Uterus (tissue), 2 donors: ENCODE measurements at regions not wholly inside any gene's neighbourhood (a gene's known extent, or its start where the extent isn't known, plus 50 kb on each side); places are given as distances from the start of the nearest gene placed in this dataset.

Source experiments
- CTCF ChIP-seq, 4 experiments: fragments of 200-600 bp in 2 of 4; fragments of 450-650 bp in 2 of 4; sonication (generic) in 2 of 4; IDR thresholded peaks; one replicate each; pipeline ENCODE4 v1.5.1; 2016 to 2019; ENCODE audit warnings: antibody characterized with exemption in 4 of 4, mild to moderate bottlenecking in 2 of 4, moderate library complexity in 1 of 4
- POLR2A ChIP-seq, 2 donors: fragments of 450-650 bp; IDR thresholded peaks; one replicate each; pipeline ENCODE4 v1.6.1; 2016; ENCODE audit warnings: antibody characterized with exemption in 2 of 2, mild to moderate bottlenecking in 1 of 2, moderate library complexity in 1 of 2

GRCh38 chr11:22082788-22083187 is 110.1 kb upstream of the ANO5 start:
- TF ChIP-seq POLR2A (IDR thresholded peaks at IDR 0.05) (no peak), CTCF (IDR thresholded peaks at IDR 0.05) (no peak)
